Motor neuron (in vitro differentiated cells): ENCODE measurements at regions not wholly inside any gene's neighbourhood (a gene's known extent, or its start where the extent isn't known, plus 50 kb on each side); places are given as distances from the start of the nearest gene placed in this dataset.

ENCODE experiments used
- ATAC-seq, 8 experiments: fragments of 200-7000 bp; cut with Tn5 transposase; replicated peaks in 6 of 8; 2 replicates each; pipeline ENCODE4 v1.8.0; 2021; ENCODE audit warnings: mild to moderate bottlenecking in 8 of 8, moderate library complexity in 8 of 8
- H3K27ac ChIP-seq, 2 donors: fragments of 250-450 bp; sonication (Bioruptor Pico); 2 replicates each; pipeline ENCODE4 v1.9.0; 2021; ENCODE audit warnings: antibody characterized with exemption in 2 of 2, mild to moderate bottlenecking in 2 of 2, moderate library complexity in 1 of 2
- H3K4me1 ChIP-seq, 2 donors: fragments of 250-450 bp; sonication (Bioruptor Pico); replicated peaks in 1 of 2; 2 replicates each; pipeline ENCODE4 v1.6.1; 2021; ENCODE audit warnings: antibody characterized with exemption in 2 of 2, mild to moderate bottlenecking in 2 of 2, moderate library complexity in 1 of 2
- H3K4me3 ChIP-seq, 5 donors: fragments of 250-450 bp; sonication (Bioruptor Pico); 2 replicates each; pipeline ENCODE4 v1.9.0; 2021; ENCODE audit warnings: antibody characterized with exemption in 5 of 5, mild to moderate bottlenecking in 5 of 5, moderate library complexity in 4 of 5
- WGBS, 10 experiments: fragments of 450-650 bp; shearing (Covaris generic); methylation state at CpG; one replicate each; pipeline ENCODE4 v1.0.0; 2022; 5-methylcytosine and 5-hydroxymethylcytosine counted together
- in situ Hi-C, 9 experiments: fragments of 400-800 bp; cut with MboI; loops; one replicate each; pipeline ENCODE4 v1.15.0; 2021; ENCODE audit warnings: low sequenced_read_pairs in 9 of 9, low pct_unique_long_range_greater_than_20kb in 2 of 9; ENCODE audit not compliant: unreplicated experiment in 9 of 9

DNA sequence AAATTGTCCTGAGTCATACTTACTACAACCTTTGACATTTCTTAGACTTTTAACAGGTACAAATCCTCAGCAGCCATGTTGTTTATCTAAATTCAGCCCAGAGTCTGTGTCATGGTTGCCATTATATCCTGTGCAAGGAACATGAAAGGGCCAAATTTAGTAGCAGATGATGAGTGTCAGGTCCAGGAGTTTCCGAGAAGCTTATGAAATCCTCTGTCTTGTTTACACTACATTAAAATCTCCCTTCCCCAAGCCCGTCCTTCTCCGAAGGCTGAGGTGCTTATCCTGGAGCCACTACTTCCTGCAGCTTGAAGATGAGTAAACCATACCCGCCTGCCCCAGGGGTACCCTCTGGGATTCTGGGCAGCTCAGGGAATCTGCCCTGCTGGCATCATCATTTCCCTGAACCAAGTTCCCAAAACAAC, 102.6 kb upstream of the SERP2 start:
- Histone ChIP-seq H3K4me3 (no peak overlapping the region), H3K4me1 (peaks cover 4 to 10% of the 10 kb centered on the region in 2 donors), H3K27ac (no peak overlapping the region)
- ATAC-seq = no peak
- in situ Hi-C loops = loop anchor here in 1 of 9 experiments (25.0 kb wide), 1 partner anchor 166 kb away; no protein-coding TSS in a partner anchor
- WGBS, 10 experiments = 20 to 100% (median 78%) methylated on average over 2 to 3 of the region's 4 CpGs; no CpG with 5 or more reads in 2 of the 10 experiments

DNA sequence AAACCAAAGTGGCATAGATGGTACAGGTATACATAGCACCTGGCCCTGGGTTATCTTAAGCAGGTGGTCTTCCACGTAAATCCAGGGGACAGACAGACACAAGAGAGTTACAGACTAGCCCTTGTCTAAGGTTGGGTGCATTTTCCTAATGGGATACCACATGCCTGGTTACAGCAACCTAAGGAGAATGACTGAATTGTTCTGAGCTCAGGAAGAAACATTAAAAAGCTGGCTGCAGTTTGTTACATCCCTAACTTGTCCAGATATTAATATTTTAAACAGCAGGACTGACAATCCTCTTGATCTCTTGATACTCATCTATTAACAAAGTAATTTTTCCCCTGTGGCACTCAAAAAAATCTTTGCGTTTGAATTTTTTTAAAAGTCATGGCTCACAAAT, 102.2 kb upstream of the SERP2 start:
- 0 to 100% (median 80%) methylated on average over 1 to 2 of the region's 2 CpGs; no CpG with 5 or more reads in 3 of the 10 experiments for WGBS, 10 experiments
- H3K27ac ChIP-seq = no peak overlapping the region
- peak in 1 of 8 experiments; percentile 15 for ATAC-seq
- in situ Hi-C loops = loop anchor here in 1 of 9 experiments (25.0 kb wide), 1 partner anchor 166 kb away; no protein-coding TSS in a partner anchor
- H3K4me1 ChIP-seq = peaks cover 4 to 10% of the 10 kb centered on the region in 2 donors
- no peak overlapping the region for H3K4me3 ChIP-seq

DNA sequence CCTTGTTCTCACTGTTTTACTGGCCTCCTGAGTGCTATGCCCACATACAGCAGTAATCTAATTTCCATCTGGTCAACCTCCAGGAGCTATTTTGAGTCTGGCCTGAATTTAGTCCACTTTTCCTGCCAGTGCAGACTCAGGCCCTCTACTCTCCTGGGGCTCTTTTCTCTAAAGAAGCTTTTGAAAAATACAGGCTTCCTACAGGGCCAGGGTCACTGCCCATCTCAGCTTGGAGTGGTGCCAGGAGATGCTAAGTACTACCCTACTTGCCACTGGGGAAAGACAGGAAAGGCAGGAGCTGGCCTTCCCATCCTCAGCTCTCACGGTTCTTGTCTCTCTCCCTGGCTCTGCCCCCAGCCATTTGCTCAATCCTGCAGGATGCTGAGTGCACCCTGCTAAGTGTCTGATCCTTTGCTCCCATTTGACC, 101.7 kb upstream of the SERP2 start:
- H3K4me3 ChIP-seq = no peak overlapping the region
- in situ Hi-C loops = loop anchor here in 1 of 9 experiments (25.0 kb wide), 1 partner anchor 165 kb away; no protein-coding TSS in a partner anchor
- peaks cover 4 to 10% of the 10 kb centered on the region in 2 donors for H3K4me1 ChIP-seq
- WGBS, 10 experiments = no CpG with 5 or more reads among the region's 1 CpG
- no peak overlapping the region for H3K27ac ChIP-seq
- no peak for ATAC-seq

DNA sequence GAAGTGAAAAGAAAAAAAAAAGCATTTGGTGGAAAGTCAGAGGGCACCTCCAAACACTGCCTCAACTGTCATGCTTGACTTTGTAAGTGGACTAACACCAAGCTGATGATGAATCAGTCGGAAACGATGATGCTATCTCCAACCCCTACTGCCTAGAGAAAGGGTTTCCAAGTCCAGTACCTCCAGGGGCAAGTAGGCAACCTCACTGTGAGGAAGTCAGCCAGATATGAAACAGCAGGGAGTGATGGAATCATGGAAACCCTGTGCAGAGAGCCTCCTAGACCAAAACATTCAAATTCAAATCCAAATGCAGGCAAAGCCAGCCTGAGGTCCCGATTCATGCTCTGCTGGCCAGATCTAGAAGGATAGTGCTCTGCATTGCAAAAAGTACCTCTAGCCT, 100.9 kb upstream of the SERP2 start:
- peaks cover 4 to 10% of the 10 kb centered on the region in 2 donors for H3K4me1 ChIP-seq
- 58 to 97% (median 88%) methylated on average over 1 to 3 of the region's 3 CpGs; no CpG with 5 or more reads in 2 of the 10 experiments for WGBS, 10 experiments
- ATAC-seq = no peak
- no peak overlapping the region for H3K27ac ChIP-seq
- H3K4me3 ChIP-seq = no peak overlapping the region
- in situ Hi-C loops = loop anchor here in 1 of 9 experiments (25.0 kb wide), 1 partner anchor 165 kb away; no protein-coding TSS in a partner anchor

DNA sequence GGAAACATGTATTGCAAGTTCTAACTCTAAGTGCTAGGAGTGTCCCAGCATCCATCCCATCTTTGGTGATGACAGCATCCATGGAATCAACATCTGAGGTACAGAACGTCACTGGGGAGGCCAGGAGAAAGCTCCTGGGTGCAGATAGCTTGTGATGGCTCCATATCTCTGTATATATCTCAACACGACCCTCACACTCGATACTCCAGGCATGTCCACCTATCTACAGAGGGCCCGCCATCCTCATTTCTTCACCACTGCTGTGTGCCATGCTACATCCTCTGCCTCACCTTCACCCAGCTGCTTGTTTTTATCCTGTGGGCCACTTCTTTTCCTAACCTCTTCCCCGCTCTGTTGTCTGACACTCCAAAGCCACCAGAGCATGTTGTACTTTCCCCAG, 100.4 kb upstream of the SERP2 start:
- Histone ChIP-seq H3K4me1 (peaks cover 5 to 10% of the 10 kb centered on the region in 2 donors), H3K27ac (no peak overlapping the region), H3K4me3 (no peak overlapping the region)
- in situ Hi-C loops = loop anchor here in 1 of 9 experiments (25.0 kb wide), 1 partner anchor 164 kb away; no protein-coding TSS in a partner anchor
- no peak for ATAC-seq
- WGBS, 10 experiments = 20 to 100% (median 69%) methylated on average over 1 to 3 of the region's 5 CpGs; no CpG with 5 or more reads in 3 of the 10 experiments

DNA sequence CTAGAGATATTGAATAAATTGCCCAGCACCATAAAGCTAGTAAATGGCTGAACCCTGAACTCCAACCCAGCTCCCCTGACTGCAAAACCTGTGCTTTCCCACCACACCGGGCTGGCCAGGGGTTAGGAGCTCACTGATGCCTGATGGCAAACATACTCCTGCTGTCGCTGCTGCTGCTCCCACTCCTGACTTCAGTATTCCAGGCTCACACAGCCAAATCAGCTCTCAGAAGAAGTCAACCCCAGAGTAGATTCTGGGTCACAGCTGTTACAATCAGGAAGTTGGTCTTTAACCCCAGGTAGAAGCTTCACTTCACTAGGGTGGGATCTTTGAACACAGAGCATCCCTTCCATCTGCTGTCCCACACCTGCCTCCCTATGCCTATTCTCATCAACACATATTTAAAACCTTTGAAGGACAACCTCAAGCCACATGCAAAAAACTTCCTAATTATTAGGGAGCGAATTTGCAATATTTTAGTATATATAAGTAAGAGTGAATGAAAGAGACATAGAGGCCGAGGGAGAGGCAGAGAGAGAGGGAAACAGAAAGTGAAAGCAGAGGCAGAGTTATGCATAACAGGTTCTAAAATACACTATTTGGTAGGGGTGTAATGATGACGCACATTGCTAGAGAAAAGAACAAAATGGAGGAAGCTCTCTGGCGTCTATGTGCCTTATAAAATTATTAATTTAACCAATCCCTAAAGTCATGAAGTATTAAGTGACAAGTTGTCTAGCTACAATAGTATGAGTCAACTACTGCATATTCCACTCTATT, 99.4 kb upstream of the SERP2 start:
- 11 to 100% (median 83%) methylated on average over 1 to 5 of the region's 6 CpGs for WGBS, 10 experiments
- peak in 2 of 8 experiments; percentile 96 to 99 for ATAC-seq
- in situ Hi-C loops = loop anchor here in 1 of 9 experiments (25.0 kb wide), 1 partner anchor 163 kb away; no protein-coding TSS in a partner anchor
- Histone ChIP-seq H3K4me1 (peaks cover 6 to 10% of the 10 kb centered on the region in 2 donors), H3K27ac (no peak overlapping the region), H3K4me3 (no peak overlapping the region)

DNA sequence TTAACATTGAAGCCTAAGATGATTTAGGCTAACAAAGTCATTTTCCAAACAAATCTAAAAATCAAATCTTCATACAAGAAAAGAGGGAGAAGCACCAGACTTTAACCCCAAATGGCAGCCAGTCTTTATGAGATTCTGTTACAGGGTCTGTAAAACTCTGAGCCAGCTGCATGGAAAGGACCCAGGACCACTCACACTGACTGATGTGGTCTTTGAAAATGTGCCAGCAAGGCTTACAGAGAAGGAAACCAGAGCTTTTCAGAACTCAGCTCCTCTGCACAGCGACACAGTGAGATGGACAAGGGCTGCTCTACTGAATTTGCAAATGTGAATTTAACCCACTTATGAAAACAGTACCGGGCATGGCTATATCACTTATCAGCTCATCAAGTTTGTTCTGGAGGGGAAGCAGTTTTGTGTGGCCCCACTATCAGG, 98.8 kb upstream of the SERP2 start:
- WGBS, 10 experiments = 0 to 100% (median 96%) methylated on average over 1 to 2 of the region's 2 CpGs; no CpG with 5 or more reads in 2 of the 10 experiments
- Histone ChIP-seq H3K4me3 (no peak overlapping the region), H3K27ac (no peak overlapping the region), H3K4me1 (peaks cover 6 to 10% of the 10 kb centered on the region in 2 donors)
- in situ Hi-C loops = loop anchor here in 1 of 9 experiments (25.0 kb wide), 1 partner anchor 163 kb away; no protein-coding TSS in a partner anchor
- ATAC-seq = peak in 2 of 8 experiments; percentile 24 to 28

DNA sequence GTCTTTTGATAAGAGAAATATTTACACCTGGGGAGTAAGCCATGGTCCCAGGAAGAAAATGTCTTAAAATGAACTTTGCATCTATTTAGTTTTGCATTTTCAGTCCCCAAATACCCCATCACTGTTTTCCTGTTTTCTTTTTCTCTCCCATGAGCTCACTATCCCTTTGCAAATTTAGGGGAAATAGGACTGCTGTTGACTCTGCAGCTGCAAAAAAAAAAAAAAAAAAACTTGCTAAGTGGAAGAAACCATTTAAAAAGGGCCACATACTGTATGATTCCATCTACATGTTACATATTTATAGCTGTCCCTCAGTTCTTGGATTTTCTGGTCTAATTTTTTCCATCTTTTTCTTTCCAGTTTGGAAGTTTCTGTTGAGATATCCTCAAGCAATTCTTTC, 98.2 kb upstream of the SERP2 start:
- ATAC-seq = no peak
- Histone ChIP-seq H3K4me1 (peaks cover 5 to 6% of the 10 kb centered on the region in 2 donors), H3K4me3 (no peak overlapping the region), H3K27ac (no peak overlapping the region)
- in situ Hi-C loops = no loop called here

DNA sequence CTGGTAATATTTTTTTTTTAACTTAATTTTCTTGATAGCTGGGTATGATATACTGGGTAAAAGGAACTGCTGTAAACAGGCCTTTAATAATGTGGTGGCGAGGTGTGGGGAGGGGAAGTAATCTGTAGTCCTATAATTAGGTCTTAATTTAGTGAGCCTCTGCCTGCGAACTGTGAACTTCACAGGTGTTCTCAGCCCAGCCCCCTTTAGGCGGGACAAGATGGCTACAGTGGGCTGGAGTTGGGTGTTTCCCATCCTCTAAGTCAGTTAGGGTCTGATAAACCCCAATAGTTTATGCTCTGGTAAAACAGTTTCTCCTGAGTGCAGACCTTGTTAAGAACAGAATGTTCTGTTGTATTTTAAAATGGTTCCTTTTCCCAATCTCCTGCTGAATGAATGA, 97.6 kb upstream of the SERP2 start:
- H3K4me3 ChIP-seq = no peak overlapping the region
- in situ Hi-C loops = no loop called here
- no peak overlapping the region for H3K27ac ChIP-seq
- 40 to 100% (median 73%) methylated on average over 1 to 3 of the region's 3 CpGs; no CpG with 5 or more reads in 3 of the 10 experiments for WGBS, 10 experiments
- no peak for ATAC-seq
- H3K4me1 ChIP-seq = peaks cover 3 to 6% of the 10 kb centered on the region in 2 donors

DNA sequence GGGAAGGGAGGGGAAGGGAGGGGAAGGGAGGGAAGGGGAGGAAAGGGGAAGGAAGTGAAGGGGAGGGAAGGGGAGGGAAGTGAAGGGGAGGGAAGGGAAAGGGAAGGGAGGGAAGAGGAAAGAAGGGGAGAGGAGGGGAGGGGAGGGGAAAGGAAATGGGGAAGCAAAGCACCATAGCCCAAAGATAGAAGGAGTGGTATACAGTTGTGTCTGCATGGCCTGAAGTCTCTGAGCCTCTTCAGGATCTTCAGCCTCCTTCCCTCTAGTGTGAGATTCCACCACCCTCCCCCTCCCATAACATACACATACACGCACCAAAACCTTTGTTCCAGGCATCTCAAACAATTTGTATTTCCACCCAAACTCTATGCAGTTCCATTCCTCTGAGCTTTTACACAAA, 96.2 kb upstream of the SERP2 start:
- H3K4me3 ChIP-seq = no peak overlapping the region
- H3K4me1 ChIP-seq = peaks cover 0 to 3% of the 10 kb centered on the region in 2 donors
- no peak overlapping the region for H3K27ac ChIP-seq
- in situ Hi-C loops = no loop called here
- no peak for ATAC-seq
- whole genome bisulfite sequencing, 10 experiments = no CpG with 5 or more reads among the region's 1 CpG

DNA sequence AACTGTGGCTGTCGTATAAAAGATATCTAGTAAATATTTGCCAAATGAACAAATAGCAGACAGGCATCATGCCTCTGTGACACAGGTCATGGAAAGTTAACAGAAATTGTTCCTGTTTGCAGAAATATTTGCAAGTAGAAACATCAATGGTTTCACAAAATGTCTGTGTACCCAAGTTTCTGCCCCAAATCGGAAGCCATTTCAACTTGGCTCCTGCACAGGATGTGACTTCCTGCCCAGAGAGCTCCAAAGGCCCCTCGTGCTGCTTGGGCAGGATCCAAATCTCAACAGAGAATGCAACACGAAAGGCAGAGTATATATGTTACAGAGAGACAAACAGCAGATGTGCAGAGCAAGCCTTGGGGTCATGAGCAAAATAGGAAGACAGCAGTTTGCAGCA, 95.5 kb upstream of the SERP2 start:
- Histone ChIP-seq H3K4me3 (no peak overlapping the region), H3K27ac (no peak overlapping the region), H3K4me1 (peaks cover 0 to 3% of the 10 kb centered on the region in 2 donors)
- in situ Hi-C loops = no loop called here
- WGBS, 10 experiments = 0 to 100% (median 69%) methylated on average over 1 to 4 of the region's 4 CpGs; no CpG with 5 or more reads in 1 of the 10 experiments
- no peak for ATAC-seq

DNA sequence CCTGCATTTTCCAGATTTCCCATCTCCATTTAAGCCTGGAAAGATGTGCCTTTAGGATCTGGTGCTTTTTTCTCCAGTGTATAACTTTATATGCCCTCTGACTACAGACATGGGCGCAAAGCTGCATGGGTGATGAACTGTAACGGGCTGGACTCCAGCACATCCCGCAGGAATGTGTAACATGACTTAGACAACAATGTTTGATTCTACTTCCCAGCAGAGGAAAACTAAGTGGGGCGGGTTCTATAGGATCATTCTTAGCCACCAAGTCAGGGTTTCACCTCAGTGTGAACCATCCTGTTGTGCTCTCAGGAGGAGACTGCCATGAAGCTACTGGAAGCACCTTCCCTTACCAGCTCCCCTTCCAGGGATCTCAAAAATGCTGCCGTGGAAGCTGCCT, 93.2 kb upstream of the SERP2 start:
- no peak overlapping the region for H3K4me3 ChIP-seq
- 60 to 100% (median 85%) methylated on average over 1 to 4 of the region's 5 CpGs; no CpG with 5 or more reads in 4 of the 10 experiments for WGBS, 10 experiments
- in situ Hi-C loops = no loop called here
- no peak for ATAC-seq
- no peak overlapping the region for H3K27ac ChIP-seq
- H3K4me1 ChIP-seq = peaks cover 0 to 3% of the 10 kb centered on the region in 2 donors

DNA sequence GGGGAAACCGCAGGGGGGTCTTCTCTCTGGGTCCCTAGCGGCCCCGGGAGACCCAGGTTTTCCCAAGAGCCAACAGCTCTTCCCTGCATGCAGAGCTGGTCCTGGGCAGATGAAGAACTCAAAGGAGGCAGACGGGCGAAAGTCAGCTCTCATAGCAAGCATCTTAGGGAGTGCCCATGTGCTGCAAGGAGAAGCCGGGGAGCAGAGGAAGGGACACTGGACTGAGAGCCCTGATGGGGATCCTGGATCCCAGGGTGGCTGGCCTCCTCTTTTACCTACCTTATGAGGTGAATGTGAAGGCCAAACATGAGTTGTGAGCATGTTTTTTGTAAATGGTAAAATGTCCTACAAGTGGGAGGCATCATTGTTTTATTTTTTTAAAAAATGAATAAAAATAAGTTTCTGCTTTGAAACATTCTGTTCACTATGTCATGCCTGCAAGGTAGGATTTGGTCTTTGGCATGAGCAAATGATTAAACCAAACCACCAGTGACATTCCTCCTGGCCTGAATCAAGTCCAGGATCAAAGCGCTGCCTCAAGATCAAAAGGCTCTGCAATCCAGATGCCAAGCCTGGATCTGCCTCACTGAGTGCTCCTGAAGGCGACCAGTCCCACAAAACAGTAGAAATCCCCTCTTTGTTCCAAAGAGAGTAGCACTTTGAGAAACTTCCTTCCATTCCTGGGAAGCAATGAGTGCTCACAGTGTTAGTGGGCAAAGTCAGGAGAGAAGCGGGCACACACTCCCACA, 92.2 kb upstream of the SERP2 start:
- no peak for ATAC-seq
- 33 to 93% (median 78%) methylated on average over 1 to 9 of the region's 9 CpGs; no CpG with 5 or more reads in 1 of the 10 experiments for WGBS, 10 experiments
- in situ Hi-C loops = no loop called here
- H3K4me1 ChIP-seq = peaks cover 0 to 3% of the 10 kb centered on the region in 2 donors
- H3K27ac ChIP-seq = no peak overlapping the region
- H3K4me3 ChIP-seq = no peak overlapping the region
